H9 (cell line): ENCODE measurements at regions not wholly inside any gene's neighbourhood (a gene's known extent, or its start where the extent isn't known, plus 50 kb on each side); places are given as distances from the start of the nearest gene placed in this dataset.

Source experiments
- DNase-seq: peaks from one replicate; pipeline ENCODE4 v3.0.0-alpha.2; 2017
- H2AFZ ChIP-seq: one replicate; pipeline ENCODE4 v1.6.1; 2013; ENCODE audit warnings: mild to moderate bottlenecking, low read length, control low read depth, moderate library complexity
- H2AK5ac ChIP-seq: 2 replicates; pipeline ENCODE4 v1.6.1; 2013; ENCODE audit warnings: low read length, control low read depth, mixed read lengths; ENCODE audit not compliant: insufficient read length
- H2BK120ac ChIP-seq: one replicate; pipeline ENCODE4 v1.6.1; 2013; ENCODE audit warnings: low read depth, mild to moderate bottlenecking, low read length, control low read depth, inconsistent platforms; ENCODE audit not compliant: poor library complexity, severe bottlenecking
- H2BK12ac ChIP-seq: 2 replicates; pipeline ENCODE4 v1.6.1; 2013; ENCODE audit warnings: low read length, control low read depth, mixed read lengths, low read depth; ENCODE audit not compliant: insufficient read length
- H2BK15ac ChIP-seq: 2 replicates; pipeline ENCODE4 v1.6.1; 2013; ENCODE audit warnings: low read depth, low read length, control low read depth
- H2BK20ac ChIP-seq: one replicate; pipeline ENCODE4 v1.6.1; 2013; ENCODE audit warnings: low read depth, mild to moderate bottlenecking, low read length, control low read depth, inconsistent platforms; ENCODE audit not compliant: poor library complexity, severe bottlenecking
- H2BK5ac ChIP-seq: 2 replicates; pipeline ENCODE4 v1.6.1; 2013; ENCODE audit warnings: low read length, control low read depth, mixed read lengths; ENCODE audit not compliant: insufficient read length
- H3K14ac ChIP-seq: 2 replicates; pipeline ENCODE4 v1.6.1; 2013; ENCODE audit warnings: low read length, control low read depth; ENCODE audit not compliant: insufficient read depth
- H3K18ac ChIP-seq: 2 replicates; pipeline ENCODE4 v1.6.1; 2013; ENCODE audit warnings: low read depth, mild to moderate bottlenecking, mixed read lengths, low read length, control low read depth; ENCODE audit not compliant: insufficient read length
- H3K23ac ChIP-seq: 2 replicates; pipeline ENCODE4 v1.6.1; 2013; ENCODE audit warnings: low read length, control low read depth, mixed read lengths, low read depth; ENCODE audit not compliant: insufficient read length
- H3K23me2 ChIP-seq: 2 replicates; pipeline ENCODE4 v1.6.1; 2013; ENCODE audit warnings: low read depth, mild to moderate bottlenecking, mixed read lengths, low read length, control low read depth; ENCODE audit not compliant: insufficient read length, poor library complexity, severe bottlenecking
- H3K27ac ChIP-seq: 2 replicates; pipeline ENCODE4 v1.5.1; 2013; ENCODE audit warnings: low read length, control low read depth, mixed read lengths, low read depth; ENCODE audit not compliant: insufficient read length
- H3K27me3 ChIP-seq: 2 replicates; pipeline ENCODE4 v1.6.1; 2013; ENCODE audit warnings: low read length, control low read depth, inconsistent platforms; ENCODE audit not compliant: insufficient read depth
- H3K4ac ChIP-seq: 2 replicates; pipeline ENCODE4 v1.6.1; 2013; ENCODE audit warnings: low read depth, mild to moderate bottlenecking, control low read depth, inconsistent platforms, low read length, moderate library complexity
- H3K4me1 ChIP-seq: 2 replicates; pipeline ENCODE4 v1.6.1; 2013; ENCODE audit warnings: low read length, control low read depth, inconsistent platforms; ENCODE audit not compliant: insufficient read depth
- H3K4me2 ChIP-seq: 2 replicates; pipeline ENCODE4 v1.6.1; 2013; ENCODE audit warnings: low read length, control low read depth, mixed read lengths; ENCODE audit not compliant: insufficient read length, insufficient read depth
- H3K56ac ChIP-seq: 2 replicates; pipeline ENCODE4 v1.6.1; 2013; ENCODE audit warnings: low read depth, mild to moderate bottlenecking, mixed read lengths, low read length, control low read depth; ENCODE audit not compliant: insufficient read length
- H3K79me1 ChIP-seq: 2 replicates; pipeline ENCODE4 v1.6.1; 2013; ENCODE audit warnings: low read depth, mild to moderate bottlenecking, moderate library complexity, low read length, control low read depth, inconsistent platforms; ENCODE audit not compliant: insufficient read depth, poor library complexity, severe bottlenecking
- H3K79me2 ChIP-seq: 2 replicates; pipeline ENCODE4 v1.6.1; 2013; ENCODE audit warnings: low read length, control low read depth, inconsistent platforms; ENCODE audit not compliant: insufficient read depth
- H3K9ac ChIP-seq: 2 replicates; pipeline ENCODE4 v1.6.1; 2013; ENCODE audit warnings: low read length, control low read depth, mixed read lengths; ENCODE audit not compliant: insufficient read length; ENCODE audit errors: extremely low read depth
- H3K9me3 ChIP-seq: one replicate; pipeline ENCODE4 v1.6.1; 2013; ENCODE audit warnings: low read depth, low read length, inconsistent platforms; ENCODE audit not compliant: control insufficient read depth
- H3T11ph ChIP-seq: one replicate; pipeline ENCODE4 v1.6.1; 2013; ENCODE audit warnings: mild to moderate bottlenecking, low read length, control low read depth, inconsistent platforms
- H4K20me1 ChIP-seq: one replicate; pipeline ENCODE4 v1.6.1; 2013; ENCODE audit not compliant: control insufficient read depth, insufficient read length, insufficient read depth
- H4K5ac ChIP-seq: 2 replicates; pipeline ENCODE4 v1.6.1; 2013; ENCODE audit warnings: low read depth, mild to moderate bottlenecking, mixed read lengths, low read length, control low read depth; ENCODE audit not compliant: insufficient read length
- H4K8ac ChIP-seq: replicated peaks from 2 replicates; pipeline ENCODE4 v1.6.1; 2013; ENCODE audit warnings: low read length, control low read depth, mixed read lengths, low read depth; ENCODE audit not compliant: insufficient read length
- H4K91ac ChIP-seq: 2 replicates; pipeline ENCODE4 v1.6.1; 2013; ENCODE audit warnings: low read depth, mild to moderate bottlenecking, moderate library complexity, mixed read lengths, low read length, control low read depth; ENCODE audit not compliant: insufficient read length
- H3K27ac Mint-ChIP-seq, 3 experiments: 2 replicates in 2 of 3; 3 replicates in 1 of 3; pipeline ENCODE4 v1.8.0; 2020 to 2021; ENCODE audit warnings: mixed read lengths in 3 of 3, mild to moderate bottlenecking in 1 of 3, moderate library complexity in 1 of 3
- H3K27me3 Mint-ChIP-seq: 2 replicates; pipeline ENCODE4 v1.8.0; 2021; ENCODE audit warnings: low read depth, mild to moderate bottlenecking, moderate library complexity, mixed read lengths
- H3K36me3 Mint-ChIP-seq, 3 experiments: 2 replicates in 2 of 3; 3 replicates in 1 of 3; pipeline ENCODE4 v1.8.0; 2020 to 2021; ENCODE audit warnings: low read depth in 3 of 3, mixed read lengths in 3 of 3; ENCODE audit not compliant: insufficient read depth in 1 of 3
- H3K4me1 Mint-ChIP-seq, 2 experiments: 2 replicates each; pipeline ENCODE4 v1.8.0; 2020; ENCODE audit warnings: mixed read lengths in 2 of 2
- H3K4me3 Mint-ChIP-seq, 2 experiments: 2 replicates in 1 of 2; 3 replicates in 1 of 2; pipeline ENCODE4 v1.8.0; 2020 to 2021; ENCODE audit warnings: mild to moderate bottlenecking in 2 of 2, mixed read lengths in 2 of 2, moderate library complexity in 1 of 2
- H3K9me3 Mint-ChIP-seq, 2 experiments: 2 replicates in 1 of 2; 3 replicates in 1 of 2; pipeline ENCODE4 v1.8.0; 2020; ENCODE audit warnings: mild to moderate bottlenecking in 2 of 2, mixed read lengths in 2 of 2, moderate library complexity in 1 of 2
- CTCF ChIP-seq: fragments of 200-600 bp; sonication (generic); conservative IDR thresholded peaks from 3 replicates; pipeline ENCODE4 v1.8.0; 2021; ENCODE audit warnings: antibody characterized with exemption, mild to moderate bottlenecking
- WGBS: extraction: QIAGEN DNeasy Blood & Tissue Kit; methylation state at CpG from one replicate; pipeline ENCODE4 v1.1.7; 2013; ENCODE audit warnings: missing lambda C conversion rate, low lambda C conversion rate, mixed read lengths; ENCODE audit not compliant: insufficient read length; ENCODE audit errors: extremely low coverage; 5-methylcytosine and 5-hydroxymethylcytosine counted together

GRCh38 chr3:106296062-106296461 lies 427.2 kb upstream of the CBLB start:
- Histone ChIP-seq H2BK20ac (no peak overlapping the region), H4K20me1 (no peaks in the 10 kb centered on the region), H3K23ac (no peak overlapping the region), H3K27me3 (no peaks in the 10 kb centered on the region), H4K91ac (no peak overlapping the region), H4K5ac (no peak overlapping the region), H3K9ac (no peak overlapping the region), H2AK5ac (no peak overlapping the region), H3K4me1 (no peaks in the 10 kb centered on the region; the same call in 1 of the 2 replicates), H2BK15ac (no peak overlapping the region), H3K18ac (no peak overlapping the region), H3K27ac (no peak overlapping the region), H4K8ac (no peak overlapping the region), H3K14ac (no peak overlapping the region), H2AFZ (no peak overlapping the region), H3K4ac (no peak overlapping the region), H3K56ac (no peak overlapping the region), H2BK12ac (no peak overlapping the region), H3T11ph (no peak overlapping the region), H3K9me3 (no peaks in the 10 kb centered on the region), H2BK120ac (no peak overlapping the region), H3K4me2 (no peak overlapping the region), H3K23me2 (no peaks in the 10 kb centered on the region), H3K79me1 (no peaks in the 10 kb centered on the region), H2BK5ac (no peak overlapping the region), H3K79me2 (no peaks in the 10 kb centered on the region)
- no peak overlapping the region for H3K4me3 Mint-ChIP-seq
- no peak overlapping the region for H3K27ac Mint-ChIP-seq
- WGBS = no CpG with 5 or more reads among the region's 5 CpGs
- H3K27me3 Mint-ChIP-seq = no peaks in the 10 kb centered on the region
- no peak for DNase-seq
- peaks cover 0 to 2% (median 0%) of the 10 kb centered on the region in 3 experiments; a peak in 3 of 7 replicates for H3K36me3 Mint-ChIP-seq
- peaks cover 10% of the 10 kb centered on the region in 2 experiments for H3K4me1 Mint-ChIP-seq
- TF ChIP-seq CTCF = 0 out of 3 replicates have a peak, but pooled peaks have one; percentile 1
- H3K9me3 Mint-ChIP-seq = no peaks in the 10 kb centered on the region; a peak in 1 of 5 replicates
